T-helper 1 cell treated with Interleukin-12 subunit alpha and Interleukin-12 subunit beta and Interleukin-4 antibody, amounts not matched to agents 30 μg/mL and 1 μg/mL, for 36 hours (primary cell): ENCODE measurements at regions not wholly inside any gene's neighbourhood (a gene's known extent, or its start where the extent isn't known, plus 50 kb on each side); places are given as distances from the start of the nearest gene placed in this dataset.

Experiments used
- H3K27ac Mint-ChIP-seq: one replicate; pipeline ENCODE4 v1.8.0; 2021; ENCODE audit warnings: mild to moderate bottlenecking, mixed read lengths
- H3K27me3 Mint-ChIP-seq: one replicate; pipeline ENCODE4 v1.8.0; 2021; ENCODE audit warnings: low read depth, mixed read lengths
- H3K36me3 Mint-ChIP-seq: one replicate; pipeline ENCODE4 v1.8.0; 2021; ENCODE audit warnings: low read depth, mixed read lengths
- H3K4me1 Mint-ChIP-seq: one replicate; pipeline ENCODE4 v1.8.0; 2021; ENCODE audit warnings: low read depth, mixed read lengths
- H3K4me3 Mint-ChIP-seq: one replicate; pipeline ENCODE4 v1.8.0; 2021; ENCODE audit warnings: mild to moderate bottlenecking, moderate library complexity, mixed read lengths
- H3K9me3 Mint-ChIP-seq: one replicate; pipeline ENCODE4 v1.8.0; 2021; ENCODE audit warnings: mixed read lengths

DNA sequence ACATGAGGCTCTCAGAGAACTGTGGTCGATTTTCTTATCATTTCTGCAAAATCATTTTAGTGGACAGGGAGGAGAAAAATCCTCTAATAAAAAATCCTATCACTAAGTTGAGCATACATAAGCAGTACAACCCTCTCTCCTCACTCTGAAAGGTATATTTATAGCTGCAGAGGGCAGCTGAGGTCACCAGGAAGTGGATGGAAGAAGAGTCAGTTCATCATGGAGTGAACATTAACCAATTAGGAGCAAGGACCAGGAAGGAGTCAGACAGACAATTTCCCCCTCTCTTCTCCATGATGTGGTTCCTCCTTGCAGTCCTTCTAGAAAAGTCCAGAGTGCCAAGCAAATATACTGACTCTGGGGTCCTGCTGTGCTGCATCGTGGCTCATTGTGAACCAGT is 253.7 kb downstream of the TOX3 start:
- H3K4me3 Mint-ChIP-seq = no peak overlapping the region
- peaks cover 6% of the 10 kb centered on the region for H3K9me3 Mint-ChIP-seq
- H3K27ac Mint-ChIP-seq = no peak overlapping the region
- H3K4me1 Mint-ChIP-seq = no peaks in the 10 kb centered on the region
- H3K27me3 Mint-ChIP-seq = no peaks in the 10 kb centered on the region
- H3K36me3 Mint-ChIP-seq = no peaks in the 10 kb centered on the region

DNA sequence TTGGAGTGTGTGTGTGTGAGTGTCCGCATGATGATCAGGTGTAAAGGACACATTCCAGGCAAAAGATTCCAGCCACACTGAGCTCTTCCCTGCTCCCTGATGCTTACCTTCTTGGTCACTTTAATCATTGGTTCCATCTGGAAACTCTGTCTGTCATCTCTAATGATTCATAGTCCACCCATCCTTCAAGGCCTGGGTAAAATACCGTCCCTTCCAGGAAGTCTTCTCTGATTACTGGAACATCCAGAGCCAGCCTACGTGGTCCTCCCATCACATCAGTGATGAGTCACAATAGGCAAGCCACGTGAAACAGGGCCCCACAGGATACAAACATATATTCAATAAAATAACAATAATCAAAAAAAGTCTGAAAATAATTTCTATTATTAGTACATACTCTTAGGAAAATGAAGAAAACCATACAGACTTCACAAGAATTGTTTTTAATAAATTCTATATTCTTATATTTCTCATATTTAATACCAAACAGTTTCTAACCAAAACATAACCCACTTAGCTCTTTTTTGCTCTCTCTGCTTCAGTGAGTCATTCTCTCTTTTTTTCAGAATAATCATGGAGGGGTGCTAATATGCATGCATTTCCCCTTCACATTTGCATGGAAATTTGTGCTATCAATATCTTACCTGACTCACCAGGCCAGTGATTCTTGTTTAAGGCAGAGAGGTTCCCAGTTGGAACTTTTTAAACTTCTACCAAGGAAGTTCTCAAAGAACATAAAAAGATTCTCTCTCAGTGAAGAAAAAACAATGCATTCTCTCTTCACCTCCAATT is 263.2 kb downstream of the TOX3 start:
- Mint-ChIP-seq H3K4me1 (no peaks in the 10 kb centered on the region), H3K36me3 (no peaks in the 10 kb centered on the region), H3K27ac (no peak overlapping the region), H3K4me3 (no peak overlapping the region), H3K9me3 (peaks cover 9% of the 10 kb centered on the region), H3K27me3 (no peaks in the 10 kb centered on the region)

DNA sequence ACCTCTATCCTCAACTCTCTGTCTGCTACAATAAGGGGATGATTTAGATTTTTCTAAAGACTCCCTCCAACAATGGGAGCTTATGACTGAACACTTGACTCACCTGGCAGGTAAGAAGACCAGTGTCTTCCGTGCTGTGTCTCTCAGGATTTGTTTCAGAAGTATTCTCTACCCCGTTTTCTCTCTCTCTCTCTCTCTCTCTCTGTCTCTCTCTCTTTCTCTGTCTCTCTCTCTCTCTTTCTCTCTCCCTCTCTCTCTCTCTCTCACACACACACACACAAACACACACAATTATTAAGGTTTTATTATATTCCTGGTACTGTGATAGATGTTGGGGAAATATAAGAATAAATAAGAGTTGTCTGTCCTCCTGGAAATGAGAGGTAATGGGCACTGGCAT is 263.9 kb downstream of the TOX3 start:
- Mint-ChIP-seq H3K4me3 (no peak overlapping the region), H3K27me3 (no peaks in the 10 kb centered on the region), H3K9me3 (peaks cover 5% of the 10 kb centered on the region), H3K36me3 (no peaks in the 10 kb centered on the region), H3K4me1 (no peaks in the 10 kb centered on the region), H3K27ac (no peak overlapping the region)

DNA sequence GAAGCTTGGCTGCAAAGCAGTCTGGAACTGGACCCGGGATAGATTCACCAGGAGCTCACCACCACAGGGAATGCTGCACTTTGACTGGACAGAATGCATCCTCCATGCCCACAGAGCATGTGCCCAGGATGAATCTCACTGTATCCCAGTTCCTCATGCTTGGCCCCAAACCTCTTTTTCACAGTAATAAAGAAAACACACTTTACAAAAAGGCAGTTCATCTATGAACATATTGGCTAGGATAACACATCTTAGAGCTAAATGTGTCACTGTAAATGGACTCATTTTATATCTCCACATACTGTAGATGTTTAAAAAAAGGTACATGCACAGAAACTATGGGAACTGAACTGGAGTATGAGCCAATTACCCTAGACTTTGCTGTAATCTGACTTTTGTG is 266.9 kb downstream of the TOX3 start:
- Mint-ChIP-seq H3K9me3 (no peaks in the 10 kb centered on the region), H3K36me3 (no peaks in the 10 kb centered on the region), H3K4me1 (no peaks in the 10 kb centered on the region), H3K27me3 (no peaks in the 10 kb centered on the region), H3K4me3 (no peak overlapping the region), H3K27ac (no peak overlapping the region)

DNA sequence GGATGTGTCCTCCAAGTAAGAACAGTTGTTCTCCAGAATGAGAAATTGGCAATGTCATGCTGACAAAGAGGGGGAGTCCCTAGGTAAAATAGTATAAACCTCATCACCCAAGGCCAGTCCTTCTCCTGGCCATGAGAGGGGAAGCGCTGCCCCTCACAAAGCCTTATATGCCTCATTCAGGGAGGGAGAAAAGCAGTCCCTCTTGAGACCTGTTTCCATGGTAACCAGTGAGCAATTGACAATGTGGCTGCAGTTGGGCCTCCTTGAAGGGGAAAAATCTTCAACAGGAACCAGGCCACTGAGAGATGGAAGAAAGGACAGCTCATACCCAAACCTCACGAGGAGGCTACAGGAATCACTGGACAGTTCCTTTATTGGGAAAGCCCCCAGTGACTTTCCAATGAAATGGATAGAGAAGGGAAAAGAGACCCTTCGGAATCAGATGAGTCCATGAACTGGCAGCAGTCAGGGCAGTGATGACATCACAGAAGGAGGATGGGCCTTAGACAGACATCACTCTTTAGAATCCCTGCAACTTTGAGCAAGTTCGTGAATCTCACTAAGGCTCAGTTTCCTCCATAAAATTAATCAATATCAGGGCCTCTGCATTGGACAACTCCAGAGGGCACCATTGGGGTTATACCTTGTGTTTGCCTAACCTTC is 275.7 kb downstream of the TOX3 start:
- H3K27me3 Mint-ChIP-seq = no peaks in the 10 kb centered on the region

DNA sequence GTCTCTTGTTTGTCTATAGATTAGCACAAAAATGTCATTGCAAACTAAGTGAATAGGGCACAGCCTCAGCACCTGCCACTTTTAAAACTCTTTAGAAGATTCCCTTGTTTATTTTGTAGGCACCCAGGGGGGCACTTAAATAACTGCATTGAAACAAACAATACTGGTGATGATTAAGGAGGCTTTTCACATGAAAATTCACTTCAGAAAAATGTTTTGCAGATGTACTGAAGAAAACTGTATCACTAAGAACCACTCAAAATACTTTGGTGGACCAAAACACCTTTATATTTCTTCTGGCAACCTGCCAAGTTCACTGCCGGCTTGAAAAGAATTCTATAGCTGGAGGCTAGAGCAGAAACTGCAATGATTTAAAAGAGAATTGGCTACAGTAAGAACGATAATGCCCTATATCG is 281.5 kb downstream of the TOX3 start:
- no peak overlapping the region for H3K4me3 Mint-ChIP-seq
- H3K27me3 Mint-ChIP-seq = no peaks in the 10 kb centered on the region
- no peaks in the 10 kb centered on the region for H3K36me3 Mint-ChIP-seq
- no peaks in the 10 kb centered on the region for H3K4me1 Mint-ChIP-seq
- H3K9me3 Mint-ChIP-seq = peaks cover 8% of the 10 kb centered on the region
- no peak overlapping the region for H3K27ac Mint-ChIP-seq

More for the DNA sequence above, 275.7 kb downstream of the TOX3 start:
- Mint-ChIP-seq H3K4me3 (no peak overlapping the region), H3K4me1 (no peaks in the 10 kb centered on the region), H3K9me3 (no peaks in the 10 kb centered on the region), H3K36me3 (no peaks in the 10 kb centered on the region), H3K27ac (no peak overlapping the region)

DNA sequence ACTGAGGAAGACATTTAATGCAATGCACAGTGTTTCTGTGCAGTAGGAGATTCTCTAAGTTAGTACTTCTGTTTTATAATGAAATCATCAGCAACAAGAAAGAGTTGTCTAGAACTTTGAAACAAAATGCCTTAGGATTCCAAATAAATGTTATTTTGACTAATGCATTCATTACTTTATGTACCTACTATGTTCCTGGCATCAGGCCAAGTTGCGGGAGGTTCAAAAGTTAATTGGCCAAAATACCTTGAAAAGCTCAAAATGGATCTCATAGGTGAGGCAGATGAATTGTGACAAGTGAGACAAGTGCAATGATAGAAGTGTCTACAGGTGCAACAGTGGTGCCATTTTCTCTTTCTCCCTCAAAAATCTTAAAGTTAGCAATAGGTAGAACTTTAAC is 289.4 kb downstream of the TOX3 start:
- H3K27ac Mint-ChIP-seq = no peak overlapping the region
- H3K27me3 Mint-ChIP-seq = no peaks in the 10 kb centered on the region
- H3K4me1 Mint-ChIP-seq = no peaks in the 10 kb centered on the region
- peaks cover 11% of the 10 kb centered on the region for H3K9me3 Mint-ChIP-seq
- H3K4me3 Mint-ChIP-seq = no peak overlapping the region
- H3K36me3 Mint-ChIP-seq = no peaks in the 10 kb centered on the region

DNA sequence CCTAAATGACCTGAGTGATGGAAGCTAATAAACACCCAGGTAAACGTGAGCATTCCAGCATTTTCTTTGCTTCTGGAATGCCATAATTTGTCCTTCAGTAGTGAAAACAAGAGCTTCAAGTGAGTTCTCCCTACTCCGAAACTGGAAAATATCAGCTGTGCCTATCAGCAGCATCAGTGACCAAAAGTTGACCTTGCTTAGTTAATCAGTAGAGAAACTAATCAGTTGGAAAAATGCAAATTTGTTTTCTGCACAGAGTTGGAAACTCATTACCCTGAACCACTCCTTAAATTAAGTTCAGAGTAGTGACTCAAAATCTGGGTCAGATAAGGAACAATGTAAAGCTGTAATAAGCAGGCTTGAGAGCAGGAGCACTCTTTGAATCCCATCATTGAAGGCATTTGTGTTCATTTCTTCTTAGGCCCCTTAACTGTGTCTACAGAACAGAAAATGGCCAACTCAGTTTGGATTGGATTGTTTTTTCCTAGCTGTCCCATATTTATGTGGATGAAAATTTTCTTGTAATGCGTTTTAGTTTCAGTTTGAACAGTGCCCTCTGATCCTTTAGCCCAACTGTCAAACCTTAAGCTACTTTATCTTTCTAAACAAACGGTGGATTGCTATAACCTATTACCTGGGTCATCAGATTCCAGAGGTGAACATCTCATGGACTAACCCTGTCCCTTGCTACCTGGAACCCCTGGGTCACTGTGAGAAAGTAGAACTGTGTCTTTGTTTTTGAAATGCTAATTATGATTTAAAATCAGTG is 290.4 kb downstream of the TOX3 start:
- H3K4me1 Mint-ChIP-seq = no peaks in the 10 kb centered on the region

DNA sequence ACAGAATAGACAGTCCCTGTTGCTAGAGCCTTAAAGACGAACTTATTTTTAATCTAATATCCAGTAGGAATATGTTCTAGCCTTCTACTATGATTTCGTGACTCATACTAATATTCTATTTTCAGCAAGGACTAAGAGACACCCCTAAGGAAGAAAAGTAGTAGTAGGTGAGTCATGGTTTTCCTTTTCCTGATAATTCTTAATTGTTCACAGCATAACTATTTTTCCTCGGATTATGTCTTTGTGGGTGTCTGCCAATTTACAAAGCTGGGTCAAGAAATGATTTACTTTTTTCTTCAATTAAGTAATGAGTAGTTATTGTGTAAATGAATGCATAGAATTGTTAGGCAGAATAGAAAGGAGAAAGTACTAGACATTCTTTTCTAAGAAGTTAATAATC is 292.2 kb downstream of the TOX3 start:
- no peak overlapping the region for H3K4me3 Mint-ChIP-seq

More for the DNA sequence above, 290.4 kb downstream of the TOX3 start:
- Mint-ChIP-seq H3K4me3 (no peak overlapping the region), H3K9me3 (peaks cover 7% of the 10 kb centered on the region), H3K27me3 (no peaks in the 10 kb centered on the region), H3K36me3 (no peaks in the 10 kb centered on the region), H3K27ac (no peak overlapping the region)

DNA sequence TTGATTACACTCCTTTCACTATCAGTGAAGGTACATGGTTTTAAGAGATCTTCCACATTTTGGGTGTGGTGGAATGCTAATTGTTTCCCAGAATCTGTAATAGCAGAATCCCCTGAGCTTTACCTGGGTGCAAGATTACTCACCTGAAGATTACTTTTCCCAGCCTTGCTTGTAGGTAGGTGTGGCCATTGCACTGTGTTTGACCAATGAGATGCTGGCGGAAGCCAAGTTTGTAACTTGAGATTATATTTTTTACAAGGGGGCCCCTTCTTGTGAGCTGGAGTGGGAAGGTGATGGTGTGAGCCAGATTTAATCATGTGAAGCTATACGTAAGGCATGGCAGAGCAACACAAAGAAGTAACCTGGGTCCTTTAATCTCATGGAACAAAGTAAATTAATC is 294.3 kb downstream of the TOX3 start:
- Mint-ChIP-seq H3K27me3 (no peaks in the 10 kb centered on the region), H3K9me3 (peaks cover 13% of the 10 kb centered on the region), H3K4me3 (no peak overlapping the region), H3K27ac (no peak overlapping the region), H3K4me1 (no peaks in the 10 kb centered on the region), H3K36me3 (no peaks in the 10 kb centered on the region)

More for the DNA sequence above, 292.2 kb downstream of the TOX3 start:
- Mint-ChIP-seq H3K27me3 (no peaks in the 10 kb centered on the region), H3K4me1 (no peaks in the 10 kb centered on the region), H3K27ac (no peak overlapping the region), H3K36me3 (no peaks in the 10 kb centered on the region), H3K9me3 (peaks cover 3% of the 10 kb centered on the region)

DNA sequence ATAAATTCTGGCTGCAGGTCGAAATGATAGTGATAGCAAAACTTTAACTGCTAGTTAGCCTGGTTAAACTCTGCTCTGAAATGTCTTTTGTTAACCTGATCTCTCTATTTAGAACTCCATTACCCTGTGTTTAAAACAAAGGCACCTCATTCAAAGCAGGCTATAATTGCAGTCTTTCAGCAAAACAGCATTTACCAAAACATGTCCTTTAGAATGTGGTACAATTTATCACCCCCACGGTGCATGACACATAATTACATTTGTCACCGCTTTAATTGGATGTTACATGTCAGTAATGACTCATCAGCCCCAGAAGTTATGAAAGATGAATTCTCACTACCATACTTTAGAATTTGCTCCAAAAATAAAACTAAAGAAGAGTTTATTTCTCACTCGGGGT is 295.4 kb downstream of the TOX3 start:
- H3K27me3 Mint-ChIP-seq = no peaks in the 10 kb centered on the region
- no peaks in the 10 kb centered on the region for H3K36me3 Mint-ChIP-seq
- no peaks in the 10 kb centered on the region for H3K4me1 Mint-ChIP-seq
- no peak overlapping the region for H3K4me3 Mint-ChIP-seq
- no peak overlapping the region for H3K27ac Mint-ChIP-seq
- peaks cover 17% of the 10 kb centered on the region for H3K9me3 Mint-ChIP-seq

DNA sequence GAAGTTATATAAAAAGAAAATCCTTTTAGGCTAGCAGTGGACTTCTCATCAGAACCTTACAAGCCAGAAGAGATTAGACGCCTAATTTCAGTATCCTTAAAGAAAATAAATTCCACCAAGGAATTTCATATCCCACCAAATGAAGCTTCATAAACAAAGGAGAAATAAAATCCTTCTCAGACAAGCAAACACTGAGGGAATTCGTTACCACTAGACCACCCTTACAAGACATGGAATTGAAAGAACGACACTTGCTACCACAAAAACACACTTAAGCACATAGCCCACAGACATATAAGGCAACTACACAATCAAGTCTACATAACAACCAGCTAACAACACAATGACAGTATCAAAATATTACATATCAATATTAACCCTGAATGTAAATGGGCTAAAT is 299.2 kb downstream of the TOX3 start:
- Mint-ChIP-seq H3K4me1 (no peaks in the 10 kb centered on the region), H3K27ac (no peak overlapping the region), H3K36me3 (no peaks in the 10 kb centered on the region), H3K9me3 (peaks cover 13% of the 10 kb centered on the region), H3K27me3 (no peaks in the 10 kb centered on the region), H3K4me3 (no peak overlapping the region)

DNA sequence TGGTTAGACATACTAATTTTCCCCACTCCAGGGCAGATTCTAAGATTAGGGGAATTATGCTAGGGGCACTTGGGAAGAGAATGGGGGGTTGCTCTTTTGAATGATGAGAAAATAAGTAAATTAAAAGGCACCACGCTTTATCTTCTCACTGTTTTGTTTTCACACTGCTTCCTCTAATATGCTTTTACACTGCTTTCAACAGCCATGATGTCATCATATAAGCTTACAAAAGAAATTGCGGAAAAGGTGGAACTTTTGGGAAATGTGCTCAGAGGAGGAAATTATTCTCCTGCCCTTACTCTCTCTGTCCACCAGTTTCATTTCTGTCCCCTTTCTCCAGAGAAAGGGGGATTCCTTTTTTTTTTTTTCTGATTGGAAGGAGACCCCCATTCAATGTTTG is 308.2 kb downstream of the TOX3 start:
- Mint-ChIP-seq H3K4me1 (no peaks in the 10 kb centered on the region), H3K27me3 (no peaks in the 10 kb centered on the region), H3K27ac (no peak overlapping the region), H3K36me3 (no peaks in the 10 kb centered on the region), H3K9me3 (peaks cover 4% of the 10 kb centered on the region), H3K4me3 (no peak overlapping the region)

DNA sequence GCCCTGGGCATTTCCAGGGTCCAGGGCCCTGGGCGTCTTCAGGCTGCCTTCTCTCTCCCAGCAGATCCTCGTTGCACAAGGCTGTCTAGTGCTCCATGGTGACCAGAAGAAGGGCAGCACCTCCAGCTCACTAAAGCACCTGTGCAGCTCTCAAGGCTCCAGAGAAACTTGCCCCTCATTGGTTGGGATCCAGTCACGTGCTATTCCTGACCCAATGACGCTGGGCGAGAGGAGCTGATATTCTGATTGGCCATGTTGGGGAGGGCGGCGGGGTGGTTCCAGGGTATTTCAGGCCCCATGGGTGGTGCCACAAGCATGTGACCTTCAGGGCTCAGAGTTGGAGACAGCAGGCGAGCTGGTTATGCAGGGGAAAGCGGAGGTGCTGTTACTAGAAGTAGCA is 309.1 kb downstream of the TOX3 start:
- peaks cover 4% of the 10 kb centered on the region for H3K9me3 Mint-ChIP-seq
- H3K4me3 Mint-ChIP-seq = no peak overlapping the region
- H3K4me1 Mint-ChIP-seq = no peaks in the 10 kb centered on the region
- H3K27ac Mint-ChIP-seq = no peak overlapping the region
- H3K36me3 Mint-ChIP-seq = no peaks in the 10 kb centered on the region
- no peaks in the 10 kb centered on the region for H3K27me3 Mint-ChIP-seq

DNA sequence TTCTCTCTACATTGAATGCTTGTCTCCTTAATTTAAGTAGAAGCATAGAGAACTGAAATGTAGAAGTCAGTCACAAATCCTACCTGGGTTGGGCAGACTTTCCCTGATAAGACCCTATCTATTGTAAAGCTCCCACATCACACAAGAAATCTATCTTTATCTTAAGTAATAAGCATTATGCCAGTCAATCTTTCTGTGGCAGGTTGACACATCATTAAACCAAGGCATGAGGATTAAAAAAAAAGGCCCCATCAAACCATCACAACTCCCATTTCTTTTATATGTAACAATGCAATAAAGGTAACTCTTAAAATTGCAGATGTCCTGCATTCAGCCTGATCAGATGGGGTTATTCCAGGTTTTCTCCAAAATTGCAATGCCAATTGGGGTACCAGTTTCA is 311.8 kb downstream of the TOX3 start:
- no peaks in the 10 kb centered on the region for H3K36me3 Mint-ChIP-seq
- H3K27ac Mint-ChIP-seq = no peak overlapping the region
- peaks cover 4% of the 10 kb centered on the region for H3K9me3 Mint-ChIP-seq
- no peak overlapping the region for H3K4me3 Mint-ChIP-seq
- H3K4me1 Mint-ChIP-seq = no peaks in the 10 kb centered on the region
- H3K27me3 Mint-ChIP-seq = no peaks in the 10 kb centered on the region
